Brain microvascular endothelial cell (primary cell): ENCODE measurements at regions not wholly inside any gene's neighbourhood (a gene's known extent, or its start where the extent isn't known, plus 50 kb on each side); places are given as distances from the start of the nearest gene placed in this dataset.

ENCODE experiments used
- DNase-seq: peaks from one replicate; pipeline ENCODE4 v3.0.0-alpha.2; 2020
- H3K27ac ChIP-seq: fragments of 250-450 bp; sonication (Bioruptor Pico); 2 replicates; pipeline ENCODE4 v1.5.1; 2020; ENCODE audit warnings: mild to moderate bottlenecking, moderate library complexity
- H3K27me3 ChIP-seq: fragments of 250-450 bp; sonication (Bioruptor Pico); replicated peaks from 2 replicates; pipeline ENCODE4 v1.5.1; 2020; ENCODE audit warnings: mild to moderate bottlenecking
- H3K36me3 ChIP-seq: fragments of 250-450 bp; sonication (Bioruptor Pico); replicated peaks from 2 replicates; pipeline ENCODE4 v1.5.1; 2020; ENCODE audit warnings: mild to moderate bottlenecking
- H3K4me3 ChIP-seq: 2 replicates; pipeline ENCODE4 v1.5.1; 2011; ENCODE audit warnings: low read depth, mild to moderate bottlenecking, control low read depth, low read length, moderate library complexity
- in situ Hi-C: cut with HindIII; loops from 2 replicates; pipeline ENCODE4 v1.10.0; 2017; ENCODE audit warnings: low sequenced_read_pairs, low pct_ligation_motif_present
- TF ChIP-seq, protein P1 (sequence below): IDR thresholded peaks from 2 replicates; pipeline ENCODE4 v1.5.1; 2011; ENCODE audit warnings: low read depth, mild to moderate bottlenecking, moderate library complexity, low read length, control low read depth, inconsistent platforms; ENCODE audit errors: missing control alignments

DNA sequence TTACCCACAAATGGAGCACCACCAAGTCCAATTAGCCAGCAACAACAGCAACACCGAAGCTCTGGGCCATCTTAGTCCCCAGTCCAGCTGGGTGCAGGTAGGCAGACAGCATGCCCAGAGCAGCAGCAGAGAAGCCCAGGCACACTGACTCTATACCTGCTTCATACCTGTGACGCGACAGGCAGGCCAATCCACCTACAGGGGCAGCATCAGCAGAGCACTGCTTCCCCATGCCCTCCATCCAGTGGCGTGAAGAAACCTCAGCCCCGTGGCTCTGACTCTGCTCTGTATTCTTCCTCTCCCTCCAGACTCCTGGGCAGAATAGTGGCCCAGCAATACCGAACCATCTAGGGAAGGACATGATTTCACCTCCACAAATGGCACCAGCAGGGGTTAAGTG, 191.7 kb downstream of the AKR1D1 start:
- H3K36me3 ChIP-seq, result no peaks in the 10 kb centered on the region
- no peak overlapping the region for H3K4me3 ChIP-seq
- in situ Hi-C loops, result no loop called here
- TF ChIP-seq, protein P1, sequence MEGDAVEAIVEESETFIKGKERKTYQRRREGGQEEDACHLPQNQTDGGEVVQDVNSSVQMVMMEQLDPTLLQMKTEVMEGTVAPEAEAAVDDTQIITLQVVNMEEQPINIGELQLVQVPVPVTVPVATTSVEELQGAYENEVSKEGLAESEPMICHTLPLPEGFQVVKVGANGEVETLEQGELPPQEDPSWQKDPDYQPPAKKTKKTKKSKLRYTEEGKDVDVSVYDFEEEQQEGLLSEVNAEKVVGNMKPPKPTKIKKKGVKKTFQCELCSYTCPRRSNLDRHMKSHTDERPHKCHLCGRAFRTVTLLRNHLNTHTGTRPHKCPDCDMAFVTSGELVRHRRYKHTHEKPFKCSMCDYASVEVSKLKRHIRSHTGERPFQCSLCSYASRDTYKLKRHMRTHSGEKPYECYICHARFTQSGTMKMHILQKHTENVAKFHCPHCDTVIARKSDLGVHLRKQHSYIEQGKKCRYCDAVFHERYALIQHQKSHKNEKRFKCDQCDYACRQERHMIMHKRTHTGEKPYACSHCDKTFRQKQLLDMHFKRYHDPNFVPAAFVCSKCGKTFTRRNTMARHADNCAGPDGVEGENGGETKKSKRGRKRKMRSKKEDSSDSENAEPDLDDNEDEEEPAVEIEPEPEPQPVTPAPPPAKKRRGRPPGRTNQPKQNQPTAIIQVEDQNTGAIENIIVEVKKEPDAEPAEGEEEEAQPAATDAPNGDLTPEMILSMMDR, result no peak
- H3K27me3 ChIP-seq, result no peaks in the 10 kb centered on the region
- DNase-seq, result no peak
- H3K27ac ChIP-seq, result no peak overlapping the region

DNA sequence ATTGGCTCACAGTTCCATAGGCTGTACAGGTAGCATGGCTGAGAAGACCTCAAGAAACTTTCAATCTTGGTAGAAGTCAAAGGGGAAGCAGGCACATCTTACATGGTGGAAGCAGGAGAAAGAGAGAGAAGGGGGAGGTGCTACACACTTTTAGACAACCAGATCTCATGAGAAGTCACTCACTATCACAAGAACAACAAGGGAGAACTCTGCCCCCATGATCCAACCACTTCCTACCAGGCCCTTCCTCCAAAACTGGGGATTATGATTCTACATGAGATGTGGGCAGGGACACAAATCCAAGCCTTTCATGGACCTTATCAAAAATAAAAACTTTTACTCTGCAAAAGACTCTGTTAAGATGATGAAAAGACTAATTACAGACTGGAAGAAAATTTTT, 183.2 kb upstream of the TRIM24 start:
- peak; percentile 30 for DNase-seq
- H3K27me3 ChIP-seq, result no peaks in the 10 kb centered on the region
- no peaks in the 10 kb centered on the region for H3K36me3 ChIP-seq
- TF ChIP-seq, protein P1, result no peak
- H3K4me3 ChIP-seq, result no peak overlapping the region
- no peak overlapping the region for H3K27ac ChIP-seq
- in situ Hi-C loops, result no loop called here

DNA sequence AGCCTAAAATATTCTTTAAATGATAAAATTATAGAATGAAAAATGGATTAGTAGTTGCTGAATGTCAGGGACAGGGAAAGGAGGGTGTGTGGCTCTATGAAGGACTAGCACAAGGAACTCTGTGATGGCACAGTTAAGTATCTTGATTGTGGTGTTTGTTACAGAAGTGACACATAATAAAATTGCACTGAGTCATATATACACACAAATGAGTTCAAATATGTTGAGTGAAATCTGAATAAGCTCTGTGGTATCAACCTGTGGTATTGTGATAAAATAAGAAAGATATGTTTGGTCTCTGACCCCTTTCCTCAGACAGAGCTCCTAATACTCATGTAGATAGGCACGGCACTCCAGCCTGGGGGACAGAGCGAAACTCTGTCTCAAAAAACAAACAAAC, 181.5 kb upstream of the TRIM24 start:
- no peak overlapping the region for H3K4me3 ChIP-seq
- TF ChIP-seq, protein P1, result no peak
- no peaks in the 10 kb centered on the region for H3K36me3 ChIP-seq
- in situ Hi-C loops, result no loop called here
- peak; percentile 28 for DNase-seq
- no peak overlapping the region for H3K27ac ChIP-seq
- H3K27me3 ChIP-seq, result no peaks in the 10 kb centered on the region

DNA sequence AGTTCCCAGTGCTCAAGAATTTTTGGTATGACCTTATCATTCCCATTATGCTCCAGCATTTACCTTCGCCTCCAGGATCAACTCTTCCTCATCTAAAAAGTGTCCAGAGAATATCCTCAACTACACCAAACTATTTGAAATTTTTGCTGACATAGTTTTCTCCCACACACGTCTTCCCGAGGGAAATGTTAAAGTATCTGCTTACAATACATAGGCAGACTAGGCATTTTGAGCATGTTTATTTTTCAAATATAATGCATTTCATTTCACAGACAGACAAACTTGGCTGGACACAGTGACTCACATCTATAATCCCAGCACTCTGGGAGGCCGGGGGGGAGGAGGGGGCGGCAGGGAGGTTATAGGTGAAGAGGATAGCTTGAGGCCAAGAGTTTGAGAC, 177.1 kb upstream of the TRIM24 start:
- no peak overlapping the region for H3K4me3 ChIP-seq
- DNase-seq, result peak; percentile 81
- no peaks in the 10 kb centered on the region for H3K36me3 ChIP-seq
- H3K27ac ChIP-seq, result peak overlapping the region; percentile 47
- H3K27me3 ChIP-seq, result no peaks in the 10 kb centered on the region
- TF ChIP-seq, protein P1, result no peak
- in situ Hi-C loops, result no loop called here

DNA sequence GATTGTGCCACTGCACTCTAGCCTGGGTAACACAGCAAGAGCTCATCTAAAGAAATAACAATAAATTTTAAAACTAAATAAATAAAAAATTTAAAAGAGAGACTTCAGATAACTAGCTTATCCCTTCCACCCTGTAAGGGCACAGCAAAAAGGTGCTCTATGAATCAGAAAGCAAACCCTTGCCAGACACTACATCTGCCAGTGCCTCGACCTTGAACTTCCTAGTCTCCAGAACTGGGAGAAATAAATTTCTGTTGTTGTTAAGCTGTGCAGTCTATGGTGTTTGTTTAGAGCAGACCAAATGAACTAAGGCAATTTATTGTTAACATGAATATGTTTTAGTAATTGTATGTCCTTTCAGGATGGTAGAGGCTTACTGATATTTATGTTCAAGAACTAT, 174.9 kb upstream of the TRIM24 start:
- no peaks in the 10 kb centered on the region for H3K27me3 ChIP-seq
- no peaks in the 10 kb centered on the region for H3K36me3 ChIP-seq
- no peak for DNase-seq
- in situ Hi-C loops, result no loop called here
- no peak overlapping the region for H3K27ac ChIP-seq
- TF ChIP-seq, protein P1, result no peak
- H3K4me3 ChIP-seq, result no peak overlapping the region

DNA sequence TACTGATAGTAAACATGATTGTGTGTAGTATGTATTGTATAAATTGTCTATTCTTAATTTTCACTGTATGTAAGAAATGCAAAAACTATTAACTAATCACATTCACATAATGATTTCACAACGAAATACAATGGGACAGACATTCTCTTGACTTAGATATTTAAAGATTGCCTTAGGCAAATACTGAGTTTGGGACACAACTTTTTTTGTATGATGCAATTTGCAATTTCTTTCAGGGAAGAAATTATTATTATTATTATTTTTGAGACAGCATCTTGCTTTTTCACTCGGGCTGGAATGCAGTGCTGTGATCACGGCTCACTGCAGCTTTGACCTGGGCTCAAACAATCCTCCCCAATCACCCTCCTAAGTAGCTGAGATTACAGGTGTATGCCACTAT, 173.2 kb upstream of the TRIM24 start:
- H3K27ac ChIP-seq, result no peak overlapping the region

More for the DNA sequence above, 173.2 kb upstream of the TRIM24 start:
- no peak for DNase-seq
- in situ Hi-C loops, result no loop called here
- Histone ChIP-seq H3K27me3 (no peaks in the 10 kb centered on the region), H3K4me3 (no peak overlapping the region), H3K36me3 (no peaks in the 10 kb centered on the region)
- TF ChIP-seq, protein P1, result no peak
